ENCODE measurements at regions not wholly inside any gene's neighbourhood (a gene's known extent, or its start where the extent isn't known, plus 50 kb on each side); places are given as distances from the start of the nearest gene placed in this dataset.

GRCh38 chr5:175107865-175108264, 336.1 kb downstream of the DRD1 start:
- no peak for DNase-seq (ENCODE audit: low spot score)

- DNase-seq (ENCODE audit: low spot score) = no peak
These were observed 336.9 kb downstream of the DRD1 start for GRCh38 chr5:175107028-175107588.

GRCh38 chr5:175104677-175105076, 339.3 kb downstream of the DRD1 start:
- DNase-seq (ENCODE audit: low spot score) = no peak

GRCh38 chr5:175103746-175104145, 340.2 kb downstream of the DRD1 start:
- DNase-seq (ENCODE audit: low spot score) = no peak

GRCh38 chr5:175102717-175103116, 341.3 kb downstream of the DRD1 start:
- DNase-seq (ENCODE audit: low spot score) = no peak

- no peak for DNase-seq (ENCODE audit: low spot score)
These were observed 345.7 kb downstream of the DRD1 start for GRCh38 chr5:175098301-175098700.

- no peak for DNase-seq (ENCODE audit: low spot score)
These were observed 347.4 kb downstream of the DRD1 start for GRCh38 chr5:175096469-175097165.

GRCh38 chr5:175094461-175094860, 349.5 kb downstream of the DRD1 start:
- no peak for DNase-seq (ENCODE audit: low spot score)

GRCh38 chr5:175092691-175093090, 351.3 kb downstream of the DRD1 start:
- no peak for DNase-seq (ENCODE audit: low spot score)

GRCh38 chr5:175088963-175089362, 355.0 kb downstream of the DRD1 start:
- DNase-seq (ENCODE audit: low spot score) = no peak

GRCh38 chr5:175082866-175083590, 358.6 kb downstream of the MSX2 start:
- DNase-seq (ENCODE audit: low spot score) = no peak

GRCh38 chr5:175082346-175082745, 358.0 kb downstream of the MSX2 start:
- no peak for DNase-seq (ENCODE audit: low spot score)

GRCh38 chr5:175079707-175080106, 355.3 kb downstream of the MSX2 start:
- DNase-seq (ENCODE audit: low spot score) = no peak

- no peak for DNase-seq (ENCODE audit: low spot score)
These were observed 345.9 kb downstream of the MSX2 start for GRCh38 chr5:175070283-175070682.

- DNase-seq (ENCODE audit: low spot score) = no peak
These were observed 335.9 kb downstream of the MSX2 start for GRCh38 chr5:175060257-175060656.

GRCh38 chr5:175059687-175060211, 335.4 kb downstream of the MSX2 start:
- DNase-seq (ENCODE audit: low spot score) = no peak

- DNase-seq (ENCODE audit: low spot score) = no peak
These were observed 332.4 kb downstream of the MSX2 start for GRCh38 chr5:175056831-175057230.

GRCh38 chr5:175054243-175054642, 329.9 kb downstream of the MSX2 start:
- no peak for DNase-seq (ENCODE audit: low spot score)

GRCh38 chr5:175052351-175052750, 328.0 kb downstream of the MSX2 start:
- no peak for DNase-seq (ENCODE audit: low spot score)

- no peak for DNase-seq (ENCODE audit: low spot score)
These were observed 322.7 kb downstream of the MSX2 start for GRCh38 chr5:175047048-175047447.

- DNase-seq (ENCODE audit: low spot score) = no peak
These were observed 321.4 kb downstream of the MSX2 start for GRCh38 chr5:175045820-175046219.

- DNase-seq (ENCODE audit: low spot score) = no peak
These were observed 313.4 kb downstream of the MSX2 start for GRCh38 chr5:175037820-175038219.

- DNase-seq (ENCODE audit: low spot score) = no peak
These were observed 311.6 kb downstream of the MSX2 start for GRCh38 chr5:175035882-175036533.
